ENCODE measurements at regions not wholly inside any gene's neighbourhood (a gene's known extent, or its start where the extent isn't known, plus 50 kb on each side); places are given as distances from the start of the nearest gene placed in this dataset.

GRCh38 chr15:38074029-38074428, 139.6 kb downstream of the TMCO5A start:
- TF ChIP-seq GATA3 (IDR thresholded peaks at IDR 0.05; ENCODE audit: low read depth, low read length) (no peak), GATA2 (IDR thresholded peaks at IDR 0.05; ENCODE audit: low read depth, low read length) (no peak)

GRCh38 chr15:38075466-38075865, 141.0 kb downstream of the TMCO5A start:
- TF ChIP-seq GATA2 (IDR thresholded peaks at IDR 0.05; ENCODE audit: low read depth, low read length) (no peak), GATA3 (IDR thresholded peaks at IDR 0.05; ENCODE audit: low read depth, low read length) (no peak)

- no peak for TF ChIP-seq GATA2 (IDR thresholded peaks at IDR 0.05; ENCODE audit: low read depth, low read length)
- TF ChIP-seq GATA3 (IDR thresholded peaks at IDR 0.05; ENCODE audit: low read depth, low read length) = no peak
These were observed 142.3 kb downstream of the TMCO5A start for GRCh38 chr15:38076786-38077185.

GRCh38 chr15:38079236-38079635, 144.8 kb downstream of the TMCO5A start:
- TF ChIP-seq GATA2 (IDR thresholded peaks at IDR 0.05; ENCODE audit: low read depth, low read length) = no peak
- no peak for TF ChIP-seq GATA3 (IDR thresholded peaks at IDR 0.05; ENCODE audit: low read depth, low read length)

- no peak for TF ChIP-seq GATA2 (IDR thresholded peaks at IDR 0.05; ENCODE audit: low read depth, low read length)
- no peak for TF ChIP-seq GATA3 (IDR thresholded peaks at IDR 0.05; ENCODE audit: low read depth, low read length)
These were observed 146.3 kb downstream of the TMCO5A start for GRCh38 chr15:38080651-38081275.

GRCh38 chr15:38084289-38084688, 149.8 kb downstream of the TMCO5A start:
- TF ChIP-seq GATA3 (IDR thresholded peaks at IDR 0.05; ENCODE audit: low read depth, low read length) = no peak
- TF ChIP-seq GATA2 (IDR thresholded peaks at IDR 0.05; ENCODE audit: low read depth, low read length) = no peak

- TF ChIP-seq GATA3 (IDR thresholded peaks at IDR 0.05; ENCODE audit: low read depth, low read length) (no peak), GATA2 (IDR thresholded peaks at IDR 0.05; ENCODE audit: low read depth, low read length) (no peak)
These were observed 150.7 kb downstream of the TMCO5A start for GRCh38 chr15:38085114-38085513.

GRCh38 chr15:38085931-38086568, 151.6 kb downstream of the TMCO5A start:
- TF ChIP-seq GATA3 (IDR thresholded peaks at IDR 0.05; ENCODE audit: low read depth, low read length) (no peak), GATA2 (IDR thresholded peaks at IDR 0.05; ENCODE audit: low read depth, low read length) (no peak)

- TF ChIP-seq GATA3 (IDR thresholded peaks at IDR 0.05; ENCODE audit: low read depth, low read length) (no peak), GATA2 (IDR thresholded peaks at IDR 0.05; ENCODE audit: low read depth, low read length) (no peak)
These were observed 152.2 kb downstream of the TMCO5A start for GRCh38 chr15:38086611-38087010.

GRCh38 chr15:38088971-38089370, 154.5 kb downstream of the TMCO5A start:
- no peak for TF ChIP-seq GATA2 (IDR thresholded peaks at IDR 0.05; ENCODE audit: low read depth, low read length)
- TF ChIP-seq GATA3 (IDR thresholded peaks at IDR 0.05; ENCODE audit: low read depth, low read length) = no peak

GRCh38 chr15:38090223-38090622, 155.8 kb downstream of the TMCO5A start:
- no peak for TF ChIP-seq GATA3 (IDR thresholded peaks at IDR 0.05; ENCODE audit: low read depth, low read length)
- TF ChIP-seq GATA2 (IDR thresholded peaks at IDR 0.05; ENCODE audit: low read depth, low read length) = no peak

- TF ChIP-seq GATA3 (IDR thresholded peaks at IDR 0.05; ENCODE audit: low read depth, low read length) = no peak
- no peak for TF ChIP-seq GATA2 (IDR thresholded peaks at IDR 0.05; ENCODE audit: low read depth, low read length)
These were observed 156.2 kb downstream of the TMCO5A start for GRCh38 chr15:38090678-38091077.

- TF ChIP-seq GATA3 (IDR thresholded peaks at IDR 0.05; ENCODE audit: low read depth, low read length) = no peak
- TF ChIP-seq GATA2 (IDR thresholded peaks at IDR 0.05; ENCODE audit: low read depth, low read length) = no peak
These were observed 156.7 kb downstream of the TMCO5A start for GRCh38 chr15:38091078-38091645.

GRCh38 chr15:38093931-38094330, 158.7 kb upstream of the SPRED1 start:
- TF ChIP-seq GATA3 (IDR thresholded peaks at IDR 0.05; ENCODE audit: low read depth, low read length) (no peak), GATA2 (IDR thresholded peaks at IDR 0.05; ENCODE audit: low read depth, low read length) (no peak)

- TF ChIP-seq GATA2 (IDR thresholded peaks at IDR 0.05; ENCODE audit: low read depth, low read length) (no peak), GATA3 (IDR thresholded peaks at IDR 0.05; ENCODE audit: low read depth, low read length) (no peak)
These were observed 149.7 kb upstream of the SPRED1 start for GRCh38 chr15:38102972-38103371.
